Transverse colon (tissue), 4 donors: ENCODE measurements at regions not wholly inside any gene's neighbourhood (a gene's known extent, or its start where the extent isn't known, plus 50 kb on each side); places are given as distances from the start of the nearest gene placed in this dataset.

Source experiments
- EP300 ChIP-seq: sonication (generic); formaldehyde crosslinking; IDR thresholded peaks from one replicate; pipeline ENCODE4 v1.6.1; 2017; ENCODE audit warnings: antibody characterized with exemption, low read depth
- POLR2A ChIP-seq: fragments of 450-650 bp; IDR thresholded peaks from one replicate; pipeline ENCODE4 v1.6.1; 2016; ENCODE audit warnings: antibody characterized with exemption, mild to moderate bottlenecking, moderate library complexity
- POLR2AphosphoS5 ChIP-seq, 3 donors: sonication (generic); formaldehyde crosslinking; IDR thresholded peaks; one replicate each; pipeline ENCODE4 v1.6.1; 2016; ENCODE audit warnings: antibody characterized with exemption in 3 of 3
- TF ChIP-seq, protein P1 (sequence below), 5 experiments: fragments of 200-600 bp in 3 of 5; fragments of 450-650 bp in 2 of 5; sonication (generic) in 3 of 5; IDR thresholded peaks; 1 replicate in 2 of 5; 2 replicates in 3 of 5; pipeline ENCODE4 v1.5.1; 2016 to 2017; ENCODE audit warnings: antibody characterized with exemption in 5 of 5, inconsistent platforms in 3 of 5, mild to moderate bottlenecking in 2 of 5, moderate library complexity in 1 of 5

DNA sequence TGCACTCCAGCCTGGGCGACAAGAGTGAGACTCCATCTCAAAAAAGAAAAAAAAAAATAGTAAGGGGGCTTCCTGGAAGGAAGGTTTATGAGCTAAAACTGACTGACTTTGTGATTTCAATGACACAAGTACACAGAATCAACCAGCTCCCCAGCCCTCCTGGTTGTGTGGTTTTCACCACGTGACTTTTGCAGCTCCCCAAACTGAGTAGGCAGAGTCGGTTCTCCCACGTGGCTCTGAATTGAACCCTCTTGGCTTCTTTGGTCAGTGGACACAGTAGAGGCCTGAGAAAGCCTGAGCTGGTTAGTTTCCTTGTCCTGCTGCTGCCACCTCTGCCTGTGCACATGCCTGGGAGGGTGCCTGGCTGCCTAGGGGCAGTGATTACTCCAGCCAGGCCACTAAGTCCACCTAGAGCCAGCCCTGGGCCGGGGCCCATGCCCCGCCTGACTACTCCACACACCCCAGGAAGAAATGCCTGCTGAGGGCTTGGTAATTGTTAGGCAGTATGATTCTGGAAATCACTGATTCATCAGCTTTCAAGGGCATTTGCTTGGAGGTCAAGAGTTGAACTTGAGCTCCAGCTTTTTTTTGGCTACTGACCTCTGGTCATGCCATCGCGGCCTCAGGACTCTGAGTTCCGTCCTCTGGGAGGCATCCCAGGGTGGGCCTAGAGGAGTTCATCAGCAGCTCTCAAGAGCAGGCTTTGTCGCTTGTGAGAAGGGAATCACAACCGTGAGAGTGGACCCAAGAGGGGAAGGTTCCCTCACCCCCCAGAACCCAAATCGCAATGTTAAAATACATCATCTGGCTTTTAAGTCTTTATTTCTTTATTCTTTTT lies 431.9 kb upstream of the HS6ST1 start:
- TF ChIP-seq EP300 (no peak), POLR2AphosphoS5 (IDR thresholded peaks at IDR 0.05) (no peak), POLR2A (no peak)
- TF ChIP-seq, protein P1, sequence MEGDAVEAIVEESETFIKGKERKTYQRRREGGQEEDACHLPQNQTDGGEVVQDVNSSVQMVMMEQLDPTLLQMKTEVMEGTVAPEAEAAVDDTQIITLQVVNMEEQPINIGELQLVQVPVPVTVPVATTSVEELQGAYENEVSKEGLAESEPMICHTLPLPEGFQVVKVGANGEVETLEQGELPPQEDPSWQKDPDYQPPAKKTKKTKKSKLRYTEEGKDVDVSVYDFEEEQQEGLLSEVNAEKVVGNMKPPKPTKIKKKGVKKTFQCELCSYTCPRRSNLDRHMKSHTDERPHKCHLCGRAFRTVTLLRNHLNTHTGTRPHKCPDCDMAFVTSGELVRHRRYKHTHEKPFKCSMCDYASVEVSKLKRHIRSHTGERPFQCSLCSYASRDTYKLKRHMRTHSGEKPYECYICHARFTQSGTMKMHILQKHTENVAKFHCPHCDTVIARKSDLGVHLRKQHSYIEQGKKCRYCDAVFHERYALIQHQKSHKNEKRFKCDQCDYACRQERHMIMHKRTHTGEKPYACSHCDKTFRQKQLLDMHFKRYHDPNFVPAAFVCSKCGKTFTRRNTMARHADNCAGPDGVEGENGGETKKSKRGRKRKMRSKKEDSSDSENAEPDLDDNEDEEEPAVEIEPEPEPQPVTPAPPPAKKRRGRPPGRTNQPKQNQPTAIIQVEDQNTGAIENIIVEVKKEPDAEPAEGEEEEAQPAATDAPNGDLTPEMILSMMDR (IDR thresholded peaks at IDR 0.05), result no peak
